ENCODE measurements at regions not wholly inside any gene's neighbourhood (a gene's known extent, or its start where the extent isn't known, plus 50 kb on each side); places are given as distances from the start of the nearest gene placed in this dataset.
A peak's percentile ranks its signal among the peaks of the same experiment; 100 is the strongest.

DNA sequence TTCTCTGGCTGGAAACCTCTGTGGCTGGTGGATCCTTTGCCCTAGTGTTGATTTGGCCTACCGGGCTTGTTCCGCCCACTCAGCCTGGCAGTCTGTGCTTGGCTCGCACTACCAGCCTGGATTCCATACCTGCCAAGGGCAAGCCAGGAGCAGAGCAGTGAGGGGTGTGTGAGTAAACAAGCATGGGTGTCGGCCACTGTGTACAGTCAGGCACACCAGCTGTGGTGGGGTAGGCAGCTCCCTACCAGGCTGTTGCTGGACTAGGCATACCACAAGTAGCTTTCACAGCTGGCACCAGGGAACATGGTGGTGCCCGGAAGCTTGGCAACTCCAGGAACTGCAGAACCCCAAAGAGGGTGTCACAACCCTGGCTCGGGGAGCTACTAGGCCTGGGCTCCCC lies 942.9 kb upstream of the LRRN3 start:
- H3K79me2 ChIP-seq: no peaks in the 10 kb centered on the region
- no peaks in the 10 kb centered on the region for H3K4me1 ChIP-seq
- H3K27me3 ChIP-seq (ENCODE audit: control insufficient read depth, insufficient read depth, low read length): no peaks in the 10 kb centered on the region
- no peak overlapping the region for H3K27ac ChIP-seq
- no peak overlapping the region for H3K4me3 ChIP-seq (ENCODE audit: low read depth, low read length)
- no peak overlapping the region for H2AFZ ChIP-seq
- TF ChIP-seq, protein P1, sequence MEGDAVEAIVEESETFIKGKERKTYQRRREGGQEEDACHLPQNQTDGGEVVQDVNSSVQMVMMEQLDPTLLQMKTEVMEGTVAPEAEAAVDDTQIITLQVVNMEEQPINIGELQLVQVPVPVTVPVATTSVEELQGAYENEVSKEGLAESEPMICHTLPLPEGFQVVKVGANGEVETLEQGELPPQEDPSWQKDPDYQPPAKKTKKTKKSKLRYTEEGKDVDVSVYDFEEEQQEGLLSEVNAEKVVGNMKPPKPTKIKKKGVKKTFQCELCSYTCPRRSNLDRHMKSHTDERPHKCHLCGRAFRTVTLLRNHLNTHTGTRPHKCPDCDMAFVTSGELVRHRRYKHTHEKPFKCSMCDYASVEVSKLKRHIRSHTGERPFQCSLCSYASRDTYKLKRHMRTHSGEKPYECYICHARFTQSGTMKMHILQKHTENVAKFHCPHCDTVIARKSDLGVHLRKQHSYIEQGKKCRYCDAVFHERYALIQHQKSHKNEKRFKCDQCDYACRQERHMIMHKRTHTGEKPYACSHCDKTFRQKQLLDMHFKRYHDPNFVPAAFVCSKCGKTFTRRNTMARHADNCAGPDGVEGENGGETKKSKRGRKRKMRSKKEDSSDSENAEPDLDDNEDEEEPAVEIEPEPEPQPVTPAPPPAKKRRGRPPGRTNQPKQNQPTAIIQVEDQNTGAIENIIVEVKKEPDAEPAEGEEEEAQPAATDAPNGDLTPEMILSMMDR (IDR thresholded peaks at IDR 0.05): no peak
- H3K36me3 ChIP-seq (ENCODE audit: control insufficient read depth, insufficient read depth, low read length): no peaks in the 10 kb centered on the region
- no peak overlapping the region for H3K9ac ChIP-seq
- H3K9me3 ChIP-seq (ENCODE audit: control insufficient read depth, low read length): no peaks in the 10 kb centered on the region
- no peak overlapping the region for H3K4me2 ChIP-seq (ENCODE audit: low read length)

DNA sequence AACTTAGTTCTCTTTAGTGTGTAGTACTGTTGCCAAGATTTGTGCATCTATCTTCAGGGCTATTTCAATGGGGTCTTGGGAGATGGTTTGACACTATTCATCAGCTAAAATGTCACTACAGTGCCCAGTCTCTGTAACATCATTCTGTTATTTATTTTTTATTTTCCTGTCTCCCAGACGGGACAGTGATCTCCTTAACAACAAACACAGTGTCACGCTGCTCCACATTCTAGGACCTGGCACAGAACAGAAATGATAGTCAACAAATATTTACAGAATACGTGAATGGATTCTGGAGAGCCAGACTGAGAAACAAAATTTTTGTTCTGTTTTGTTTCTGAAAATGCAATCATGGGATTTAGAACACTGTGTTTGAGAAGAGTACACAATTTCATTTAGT lies 937.7 kb upstream of the LRRN3 start:
- Histone ChIP-seq H3K4me2 (ENCODE audit: low read length) (no peak overlapping the region), H2AFZ (no peak overlapping the region), H3K36me3 (ENCODE audit: control insufficient read depth, insufficient read depth, low read length) (no peaks in the 10 kb centered on the region), H3K9me3 (ENCODE audit: control insufficient read depth, low read length) (no peaks in the 10 kb centered on the region), H3K27ac (no peak overlapping the region), H3K4me1 (no peaks in the 10 kb centered on the region), H3K27me3 (ENCODE audit: control insufficient read depth, insufficient read depth, low read length) (no peaks in the 10 kb centered on the region), H3K9ac (no peak overlapping the region), H3K4me3 (ENCODE audit: low read depth, low read length) (no peak overlapping the region), H3K79me2 (no peaks in the 10 kb centered on the region)
- TF ChIP-seq, protein P1 (IDR thresholded peaks at IDR 0.05): no peak

DNA sequence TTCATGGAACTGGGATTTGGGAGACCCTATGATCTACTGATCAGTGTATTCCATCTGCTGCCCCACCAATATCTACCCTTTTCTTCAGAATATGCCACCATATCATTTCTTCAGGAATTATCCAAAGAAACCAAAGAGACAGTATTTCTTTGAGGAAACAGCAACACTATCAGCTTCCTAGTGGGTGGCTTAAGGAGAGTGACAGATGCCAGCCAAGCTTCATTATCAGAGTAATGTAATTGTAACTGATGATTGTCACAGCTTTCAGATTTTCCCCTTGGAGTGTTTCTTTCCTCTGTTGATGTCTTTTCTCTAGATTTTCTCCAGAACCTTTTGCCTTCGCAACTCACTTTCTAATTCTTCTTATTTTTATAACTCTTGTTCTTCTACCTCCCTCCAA lies 934.4 kb upstream of the LRRN3 start:
- Histone ChIP-seq H3K27ac (no peak overlapping the region), H3K4me3 (ENCODE audit: low read depth, low read length) (no peak overlapping the region), H3K27me3 (ENCODE audit: control insufficient read depth, insufficient read depth, low read length) (no peaks in the 10 kb centered on the region), H3K9me3 (ENCODE audit: control insufficient read depth, low read length) (no peaks in the 10 kb centered on the region), H3K36me3 (ENCODE audit: control insufficient read depth, insufficient read depth, low read length) (no peaks in the 10 kb centered on the region), H3K9ac (no peak overlapping the region), H3K4me1 (no peaks in the 10 kb centered on the region), H2AFZ (peak overlapping the region; percentile 10), H3K4me2 (ENCODE audit: low read length) (no peak overlapping the region), H3K79me2 (no peaks in the 10 kb centered on the region)
- TF ChIP-seq, protein P1 (IDR thresholded peaks at IDR 0.05): no peak

DNA sequence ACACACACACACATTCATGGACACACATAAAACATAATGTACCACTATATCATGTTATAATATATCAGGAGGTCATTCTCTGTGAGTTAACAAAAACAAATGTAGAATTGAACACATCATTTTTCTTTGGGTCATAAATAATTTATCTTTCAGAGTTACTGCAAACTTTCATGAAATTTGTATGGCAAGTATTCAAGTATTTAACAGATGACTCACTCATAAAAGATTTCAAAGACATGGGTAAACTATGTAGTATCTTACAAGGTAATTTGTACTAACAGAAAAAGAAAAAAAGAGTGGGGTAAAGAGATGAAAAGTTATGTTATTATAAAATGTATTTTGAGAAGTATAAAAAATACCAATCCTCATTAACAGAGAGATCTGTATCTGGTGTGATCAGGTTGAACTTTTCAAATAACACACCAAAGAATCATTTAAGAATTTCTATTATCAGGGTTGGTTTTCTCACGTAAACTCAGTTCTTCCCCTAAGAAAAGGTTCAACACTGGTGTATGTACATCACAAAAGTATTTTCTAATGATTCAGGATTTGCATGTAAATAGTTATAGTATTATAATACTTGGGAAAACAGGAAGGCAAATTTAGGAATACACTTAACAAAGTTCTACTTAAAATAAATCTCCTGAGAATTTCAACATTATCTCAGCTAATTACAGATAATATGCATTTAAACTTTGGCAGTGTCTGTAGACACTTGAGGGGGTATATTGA lies 933.1 kb upstream of the LRRN3 start:
- Histone ChIP-seq H3K36me3 (ENCODE audit: control insufficient read depth, insufficient read depth, low read length) (no peaks in the 10 kb centered on the region), H3K9me3 (ENCODE audit: control insufficient read depth, low read length) (no peaks in the 10 kb centered on the region), H3K79me2 (no peaks in the 10 kb centered on the region), H3K4me2 (ENCODE audit: low read length) (no peak overlapping the region), H3K4me3 (ENCODE audit: low read depth, low read length) (no peak overlapping the region), H3K27ac (no peak overlapping the region), H3K9ac (no peak overlapping the region), H3K4me1 (no peaks in the 10 kb centered on the region), H2AFZ (no peak overlapping the region), H3K27me3 (ENCODE audit: control insufficient read depth, insufficient read depth, low read length) (no peaks in the 10 kb centered on the region)
- TF ChIP-seq, protein P1 (IDR thresholded peaks at IDR 0.05): no peak

DNA sequence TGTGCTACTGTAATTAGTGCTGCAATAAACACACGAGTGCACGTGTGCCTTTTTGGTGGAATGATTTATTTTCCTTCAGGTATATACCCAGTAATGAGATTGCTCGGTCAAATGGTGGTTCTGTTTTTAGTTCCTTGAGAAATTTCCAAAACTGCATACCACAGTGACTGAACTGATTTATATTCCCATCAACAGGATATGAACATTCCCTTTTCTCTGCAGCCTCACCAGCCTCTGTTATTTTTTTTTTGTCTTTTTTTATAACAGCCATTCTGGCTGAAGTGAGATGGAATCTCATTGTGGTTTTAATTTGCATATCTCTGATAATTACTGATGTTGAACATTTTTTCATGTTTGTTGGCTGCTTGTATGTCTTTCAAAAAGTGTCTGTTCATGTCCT lies 922.9 kb upstream of the LRRN3 start:
- TF ChIP-seq, protein P1 (IDR thresholded peaks at IDR 0.05): no peak

More for the DNA sequence above, 922.9 kb upstream of the LRRN3 start:
- H3K4me1 ChIP-seq: no peaks in the 10 kb centered on the region
- no peaks in the 10 kb centered on the region for H3K27me3 ChIP-seq (ENCODE audit: control insufficient read depth, insufficient read depth, low read length)
- no peak overlapping the region for H3K4me3 ChIP-seq (ENCODE audit: low read depth, low read length)
- no peak overlapping the region for H2AFZ ChIP-seq
- H3K27ac ChIP-seq: no peak overlapping the region
- no peak overlapping the region for H3K9ac ChIP-seq
- H3K4me2 ChIP-seq (ENCODE audit: low read length): no peak overlapping the region
- H3K36me3 ChIP-seq (ENCODE audit: control insufficient read depth, insufficient read depth, low read length): no peaks in the 10 kb centered on the region
- no peaks in the 10 kb centered on the region for H3K9me3 ChIP-seq (ENCODE audit: control insufficient read depth, low read length)
- H3K79me2 ChIP-seq: no peaks in the 10 kb centered on the region
